DLD1 (cell line): ENCODE measurements at regions not wholly inside any gene's neighbourhood (a gene's known extent, or its start where the extent isn't known, plus 50 kb on each side); places are given as distances from the start of the nearest gene placed in this dataset.

Source experiments
- in situ Hi-C: cut with HindIII; loops from 2 replicates; pipeline ENCODE4 v1.10.0; 2017; ENCODE audit warnings: low sequenced_read_pairs

DNA sequence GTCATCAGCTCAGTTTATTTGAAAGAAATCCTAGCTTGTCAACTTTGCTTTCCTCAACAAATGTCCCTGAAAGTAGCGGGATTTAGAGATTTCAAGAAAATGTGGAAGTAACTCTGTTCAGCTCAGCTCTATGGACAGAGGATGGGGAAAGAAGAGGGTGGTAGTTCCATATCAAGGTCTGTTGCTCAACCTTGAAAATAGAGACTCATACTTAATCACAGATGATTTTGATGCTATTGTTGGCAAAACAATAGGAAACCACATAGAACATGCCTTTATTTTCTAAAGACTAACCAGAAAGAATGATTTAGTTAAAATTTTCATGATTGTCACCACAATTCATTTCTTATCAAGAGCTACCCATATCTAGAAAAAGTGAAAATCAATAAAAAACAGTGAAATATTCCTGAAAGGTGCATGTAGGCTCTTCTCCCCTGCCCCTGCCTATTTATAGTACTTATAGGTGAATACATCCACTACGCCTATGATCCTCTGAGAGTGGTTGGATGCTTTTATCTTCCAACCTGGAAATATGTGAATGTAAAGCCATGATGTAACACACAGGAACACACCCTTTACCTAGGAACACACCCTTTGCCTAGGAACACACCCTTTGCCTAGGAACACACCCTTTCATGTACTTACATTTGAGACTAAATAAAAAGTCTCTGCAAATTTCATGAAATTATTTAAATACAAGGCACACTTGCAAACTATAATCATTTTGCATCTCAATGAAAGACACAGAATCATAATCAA is 65.8 kb downstream of the ETAA1 start:
- in situ Hi-C loops: no loop called here

DNA sequence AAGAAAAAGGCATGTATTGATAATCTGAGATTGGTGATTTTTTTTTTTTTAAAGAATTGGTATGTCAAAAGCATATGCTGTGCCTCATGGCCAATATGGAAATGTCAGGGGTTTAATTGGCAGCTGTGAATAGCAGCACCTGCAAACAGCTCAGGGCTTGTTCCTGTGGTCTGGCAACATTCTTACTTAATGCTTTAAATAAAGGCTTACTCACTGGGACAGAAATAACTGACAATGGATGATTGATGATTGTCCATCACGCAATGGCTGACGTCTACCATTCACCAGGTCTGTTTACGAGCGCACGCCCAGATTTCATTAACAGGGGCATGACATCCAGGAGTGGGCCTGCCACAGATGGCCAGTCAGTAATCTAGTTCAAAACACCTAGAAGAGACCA is 66.7 kb downstream of the ETAA1 start:
- in situ Hi-C loops: no loop called here

DNA sequence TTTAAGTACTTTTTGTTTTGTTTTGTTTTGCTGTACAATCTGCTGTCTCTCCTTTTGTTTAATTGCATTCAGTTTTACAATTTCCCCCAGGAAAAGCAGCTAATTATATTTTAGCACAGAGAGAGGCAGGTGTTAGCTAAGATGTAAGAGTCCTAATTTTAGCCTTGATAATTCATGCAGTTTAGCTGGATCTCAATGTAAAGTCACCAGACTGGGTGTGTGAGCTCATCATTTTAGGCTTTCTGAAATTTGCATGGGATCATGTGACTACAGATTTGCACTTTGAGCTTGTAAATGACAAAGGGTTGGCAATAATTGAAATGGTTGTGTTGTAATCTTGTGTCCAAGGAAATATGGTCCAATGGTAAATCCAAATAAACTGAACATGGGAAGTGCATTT is 68.5 kb downstream of the ETAA1 start:
- in situ Hi-C loops: no loop called here

DNA sequence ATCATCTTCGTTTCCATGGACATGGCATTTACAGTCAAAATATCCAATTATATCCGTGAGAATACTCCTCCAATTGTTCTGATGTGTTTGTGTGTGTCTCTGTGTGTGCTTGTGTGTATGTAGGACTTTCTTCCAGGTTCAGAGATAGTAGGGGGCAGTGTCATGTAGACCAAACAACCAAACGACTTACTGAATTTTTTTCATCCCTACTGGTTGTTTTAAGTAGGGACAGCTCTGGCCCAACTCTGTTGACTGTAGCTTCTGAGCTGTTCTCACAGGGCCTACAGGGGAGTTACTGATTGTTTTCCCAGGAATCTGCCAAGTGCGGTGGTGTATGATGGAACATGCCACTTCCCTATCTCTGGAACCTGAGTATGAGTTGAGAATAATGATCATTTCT is 69.6 kb downstream of the ETAA1 start:
- in situ Hi-C loops: no loop called here

DNA sequence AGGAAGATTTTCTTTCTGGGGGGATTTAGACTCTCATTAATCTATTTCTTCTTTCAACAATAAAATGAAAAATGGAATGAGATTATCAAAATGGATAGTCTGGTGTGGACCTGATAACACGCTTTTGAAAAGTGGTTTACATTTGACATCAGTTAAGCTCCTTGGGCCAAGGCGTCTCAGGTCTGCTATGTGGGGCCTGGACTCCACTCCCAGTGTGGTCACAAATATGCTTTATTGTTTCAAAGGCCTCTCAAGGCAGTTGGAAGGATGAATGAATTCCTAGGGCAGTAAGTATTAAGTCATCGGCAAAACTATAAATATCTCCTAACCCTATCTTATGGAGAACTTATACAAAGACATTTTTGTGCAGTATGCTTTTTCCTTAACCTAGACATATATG is 74.5 kb downstream of the ETAA1 start:
- in situ Hi-C loops: no loop called here

DNA sequence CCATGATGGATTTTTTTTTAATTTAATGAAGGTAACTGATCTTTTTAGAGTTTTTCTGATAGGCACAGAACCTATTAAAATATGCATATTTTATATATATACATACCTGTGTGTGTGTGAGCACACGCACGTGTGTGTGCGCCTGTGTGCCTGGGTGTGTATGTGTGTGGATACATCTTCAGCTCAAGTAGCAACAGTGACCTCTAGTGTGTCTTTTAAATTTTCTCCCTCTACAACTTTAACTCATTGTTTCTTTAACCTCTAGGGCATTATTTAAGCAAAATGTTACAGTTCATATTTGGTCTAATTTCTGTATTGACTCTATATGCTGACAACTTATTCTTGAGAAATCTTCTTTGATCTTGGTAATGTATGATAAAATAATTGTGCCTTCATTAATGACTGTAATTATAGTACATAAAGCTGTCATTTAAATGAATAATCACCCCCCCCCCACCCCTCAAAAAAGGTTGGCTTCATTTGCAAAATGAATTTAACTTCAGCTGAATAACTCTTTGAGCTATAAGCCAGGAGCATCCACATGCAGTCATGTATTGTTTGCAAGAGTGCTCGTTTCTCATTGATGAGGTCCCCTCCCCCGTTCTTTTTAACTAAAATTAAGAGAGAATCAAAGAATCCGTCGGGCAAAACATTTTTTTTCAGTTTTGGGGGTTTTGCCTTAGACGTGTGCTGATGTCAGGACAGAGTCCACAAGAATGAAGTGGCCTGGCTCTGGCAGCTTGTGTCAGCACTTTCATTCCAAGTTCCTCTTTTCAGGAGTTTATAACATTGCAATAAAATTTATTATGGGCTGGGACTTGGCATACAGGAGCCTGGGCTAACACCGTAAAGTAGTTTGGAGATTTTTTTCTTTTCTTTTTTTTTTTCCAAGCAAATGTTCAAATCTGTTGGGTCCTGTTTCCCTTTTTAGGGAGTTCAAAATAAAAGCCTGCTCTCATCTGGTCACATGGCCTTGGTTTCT is 80.0 kb downstream of the ETAA1 start:
- in situ Hi-C loops: no loop called here

DNA sequence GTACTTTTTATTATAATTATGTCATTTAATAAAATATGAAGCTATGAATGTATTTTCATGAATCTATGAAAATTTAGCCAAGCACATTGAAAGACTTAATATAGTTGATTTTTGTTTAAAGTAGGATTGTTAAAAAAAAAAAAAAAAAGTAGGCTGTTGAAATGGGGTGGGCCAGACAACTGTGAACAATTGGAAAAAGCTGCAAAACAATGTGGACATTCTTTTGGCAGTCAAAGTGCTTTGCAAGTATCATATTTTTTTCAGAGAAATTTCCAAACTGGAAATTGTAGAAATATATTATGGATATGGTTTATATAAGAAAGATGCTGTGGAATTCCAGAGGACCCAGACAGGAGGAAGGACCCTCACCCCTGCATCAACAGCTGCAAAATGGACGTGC is 82.1 kb downstream of the ETAA1 start:
- in situ Hi-C loops: no loop called here

DNA sequence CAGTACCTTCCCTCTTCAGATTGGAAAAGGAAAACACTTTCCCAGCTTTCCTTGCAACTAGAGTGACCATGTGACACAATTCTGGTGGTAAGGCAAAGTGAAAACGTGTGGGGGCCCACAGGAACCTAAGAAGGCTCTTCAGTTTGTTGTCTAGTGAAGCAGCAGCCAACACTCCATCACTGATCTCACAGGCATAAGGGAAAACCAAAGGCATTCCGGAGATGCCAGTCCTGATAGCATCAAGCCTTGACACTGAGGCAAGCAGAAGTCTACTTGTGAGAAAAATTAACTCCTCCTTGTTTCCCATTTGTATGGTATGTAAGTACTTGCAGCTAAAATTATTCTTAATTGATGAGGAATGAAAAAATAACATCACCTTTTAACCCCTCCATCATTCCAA is 88.3 kb downstream of the ETAA1 start:
- in situ Hi-C loops: no loop called here

DNA sequence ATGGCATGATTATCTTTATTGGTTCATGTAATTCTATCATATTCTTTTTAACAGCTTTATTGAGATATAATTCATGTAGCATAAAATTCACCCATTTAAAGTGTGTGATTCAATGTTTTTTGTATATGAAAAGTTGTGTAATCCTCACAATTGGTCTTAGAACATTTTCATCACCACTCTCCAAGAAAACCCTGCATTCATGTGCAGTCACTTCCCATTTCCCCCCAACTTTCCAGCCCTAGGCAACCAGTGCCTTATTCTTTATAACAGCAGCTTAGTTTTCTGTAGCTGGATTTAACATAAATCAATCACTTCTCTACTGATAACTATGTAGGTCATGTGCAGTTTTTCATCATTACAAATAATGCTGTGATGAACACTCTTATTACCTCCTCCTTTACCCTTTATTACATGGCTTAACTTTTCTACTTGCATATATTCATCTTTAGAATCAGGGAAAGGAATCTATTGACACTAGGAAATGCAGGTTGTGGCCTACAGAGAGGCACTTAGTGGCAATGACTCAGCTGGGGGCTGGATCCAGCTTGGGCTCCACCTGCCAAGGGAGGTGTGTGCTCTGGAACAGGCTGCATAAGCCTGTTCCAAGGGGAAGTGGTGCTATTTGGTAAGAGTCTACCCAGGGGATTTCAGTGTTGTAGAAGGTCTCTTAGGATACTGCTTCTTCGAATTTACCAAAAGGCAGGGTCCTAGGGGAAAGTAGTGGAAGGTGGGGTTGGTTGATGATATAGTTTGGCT is 89.1 kb downstream of the ETAA1 start:
- in situ Hi-C loops: no loop called here

DNA sequence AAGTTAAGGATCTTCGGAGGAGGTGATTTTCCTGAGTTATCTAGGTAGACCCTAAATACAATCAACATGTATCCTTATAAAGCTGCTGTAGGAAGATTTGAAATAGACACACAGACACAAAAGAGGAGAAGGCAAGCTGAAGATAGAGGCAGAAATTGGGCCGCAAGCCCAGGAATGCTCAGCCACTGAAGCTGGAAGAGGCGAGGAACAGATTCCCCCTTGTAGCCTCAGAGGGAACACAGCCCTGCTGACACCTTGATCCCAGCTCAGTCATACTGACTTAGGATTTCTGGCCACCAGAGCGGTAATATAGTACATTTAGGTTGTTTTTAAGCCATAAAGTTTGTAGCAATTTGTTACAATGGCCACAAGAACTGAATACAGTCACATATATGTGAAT is 90.9 kb downstream of the ETAA1 start:
- in situ Hi-C loops: no loop called here

DNA sequence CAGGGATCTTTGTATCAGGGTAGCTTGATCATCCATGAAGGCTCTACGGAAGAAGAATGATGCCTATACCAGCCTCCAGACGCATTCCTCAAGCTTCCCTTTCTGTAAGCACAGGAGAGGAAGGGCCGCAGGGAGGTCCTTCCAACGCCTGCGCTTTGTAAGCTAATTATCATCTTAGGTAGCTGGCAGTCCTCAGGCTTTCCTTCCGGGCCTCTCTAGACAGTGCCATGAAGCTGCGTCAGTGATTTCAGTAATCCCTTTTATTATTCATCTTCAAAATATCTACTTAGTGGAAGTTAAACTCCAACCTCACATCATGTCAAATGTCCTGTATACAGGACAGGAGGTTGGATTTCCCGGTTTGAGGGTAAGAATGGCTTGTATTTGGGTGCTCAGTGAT is 92.3 kb downstream of the ETAA1 start:
- in situ Hi-C loops: no loop called here

DNA sequence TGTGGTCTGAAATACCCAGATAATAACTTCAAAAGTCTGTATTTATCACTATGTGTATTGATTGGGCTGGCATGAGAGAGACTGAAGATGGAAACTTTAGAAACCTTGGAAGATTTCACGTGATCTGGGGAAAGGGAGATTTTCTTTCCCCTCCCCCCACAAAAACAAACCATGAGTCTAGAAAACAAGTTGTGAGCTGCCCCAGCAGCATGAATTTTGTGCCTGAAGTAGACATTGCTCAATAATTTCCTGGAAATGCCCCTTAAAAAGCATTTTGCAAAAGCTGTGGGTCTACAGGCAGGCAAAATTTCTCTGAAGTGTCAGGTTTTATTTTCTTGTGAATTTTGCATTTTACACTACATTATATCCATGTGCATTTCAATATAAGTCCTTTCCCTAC is 101.8 kb downstream of the ETAA1 start:
- in situ Hi-C loops: no loop called here

DNA sequence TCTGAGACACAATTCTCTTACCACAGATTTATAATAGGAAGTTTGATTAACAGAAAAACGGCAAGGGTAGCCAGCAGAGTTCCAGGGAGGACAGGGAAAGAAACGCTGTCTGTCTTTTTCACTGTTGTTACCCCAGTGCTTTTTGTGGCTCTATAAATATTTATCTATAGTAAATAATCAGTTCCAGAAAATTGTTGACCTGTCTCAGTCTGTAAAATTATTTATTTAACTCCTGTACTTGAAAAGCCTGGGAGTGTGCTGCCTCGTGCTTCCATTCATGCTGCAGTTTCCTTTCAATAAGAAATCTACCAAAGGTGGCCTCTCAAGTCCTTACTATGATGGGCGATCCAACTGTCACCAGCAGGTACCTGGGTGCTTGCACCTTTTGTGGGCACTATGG is 102.9 kb downstream of the ETAA1 start:
- in situ Hi-C loops: no loop called here

DNA sequence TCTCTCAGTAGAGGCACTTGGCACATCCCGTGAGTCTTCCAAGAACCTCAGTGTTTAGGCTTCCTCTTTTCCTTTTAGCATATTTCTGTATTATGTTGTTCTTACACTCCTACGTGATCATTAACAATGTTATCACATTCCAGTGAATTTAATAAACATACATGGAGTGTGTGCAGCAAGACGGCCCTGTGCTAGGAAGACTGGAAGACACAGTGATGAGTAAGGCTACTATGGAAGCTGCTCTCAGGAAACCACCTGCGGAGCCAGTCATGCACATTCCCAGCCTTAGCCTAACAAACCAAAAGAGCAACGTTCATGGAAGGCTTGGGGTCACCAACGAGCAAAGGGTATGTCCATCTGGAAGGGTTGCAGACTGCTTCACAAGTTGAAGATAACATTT is 103.4 kb downstream of the ETAA1 start:
- in situ Hi-C loops: no loop called here

DNA sequence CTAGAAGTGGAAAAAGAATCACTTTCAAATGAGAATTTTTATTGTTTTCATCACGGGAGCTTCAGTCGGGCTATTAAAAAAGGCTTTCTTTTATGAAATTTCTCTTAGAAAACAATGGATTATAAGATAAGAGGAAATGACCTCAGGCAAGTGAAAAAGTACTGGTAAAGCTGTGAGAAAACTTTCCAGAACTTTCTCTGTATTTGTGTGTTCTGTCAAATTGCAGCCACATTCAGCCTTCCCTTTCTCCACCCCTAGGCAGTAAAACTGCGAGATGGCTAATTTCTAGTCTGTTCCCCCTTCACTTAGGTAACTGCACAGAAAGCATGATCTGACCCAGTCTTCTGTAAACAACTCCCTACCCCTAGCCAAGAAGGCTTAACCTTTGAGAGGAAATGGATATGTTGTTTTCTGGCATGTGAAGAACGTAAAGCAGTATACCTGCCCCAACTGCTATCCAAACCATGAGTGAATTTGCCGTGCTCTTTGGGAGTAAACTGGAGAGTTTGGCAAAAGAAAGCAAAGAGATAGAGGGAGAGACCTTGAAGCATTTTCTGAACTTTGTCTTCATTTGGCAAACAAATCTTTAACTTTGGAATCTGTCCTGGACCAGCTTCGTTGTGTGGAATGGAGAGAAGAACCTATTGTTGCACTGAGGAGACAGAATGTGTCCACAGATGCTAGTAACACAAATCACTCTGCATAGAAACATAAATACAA is 105.4 kb downstream of the ETAA1 start:
- in situ Hi-C loops: no loop called here

DNA sequence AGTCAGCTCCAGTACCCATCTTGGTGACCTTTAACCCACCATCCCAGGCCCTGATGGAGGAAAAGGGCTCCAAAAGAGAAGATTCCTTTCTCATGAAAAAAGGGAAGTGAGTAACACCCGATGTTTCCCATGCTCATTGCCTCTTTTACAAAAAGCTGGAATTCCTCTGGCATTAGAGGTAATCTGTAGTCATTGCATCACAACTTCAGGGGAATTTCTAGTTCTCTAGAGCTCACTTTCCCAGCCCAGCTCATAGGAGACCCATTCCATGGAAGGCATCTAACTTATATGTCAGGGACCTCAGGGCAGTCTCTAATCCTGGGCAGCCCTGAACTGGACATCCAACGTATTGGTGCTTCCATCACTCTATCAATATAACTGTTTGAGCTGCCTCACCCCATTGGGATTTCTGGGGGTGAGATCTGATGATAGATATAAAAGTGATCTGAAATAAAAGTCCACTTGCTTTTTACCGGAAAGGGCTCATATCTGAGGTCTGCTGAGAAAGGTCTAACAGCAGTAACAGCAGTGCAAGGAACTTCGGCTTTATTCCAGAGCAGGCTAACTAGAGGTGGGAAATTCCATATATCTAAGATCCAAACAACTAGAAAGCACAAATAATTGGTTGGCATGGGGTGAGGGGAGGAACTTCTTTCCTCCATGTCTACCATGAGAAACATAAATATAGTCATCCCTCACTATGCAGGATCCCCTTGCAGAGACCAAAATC is 106.1 kb downstream of the ETAA1 start:
- in situ Hi-C loops: no loop called here

DNA sequence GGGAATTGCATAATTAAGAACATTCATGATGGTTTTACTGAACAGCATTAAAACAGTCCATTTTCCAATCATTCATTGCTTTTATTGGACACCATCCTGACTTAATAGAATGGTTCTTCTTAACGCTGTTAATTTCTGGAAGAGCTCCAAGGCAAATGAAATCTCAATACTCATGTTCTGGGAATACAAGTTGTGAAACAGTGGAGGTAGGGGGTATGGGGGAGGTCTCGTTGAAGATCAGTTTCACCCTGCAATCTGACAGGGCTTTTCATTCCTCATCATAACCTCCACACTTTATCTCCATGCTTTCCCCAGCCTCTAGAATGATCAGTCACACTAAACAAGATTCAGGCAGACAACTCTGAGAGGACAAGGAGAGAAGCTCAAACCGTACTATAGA is 113.6 kb downstream of the ETAA1 start:
- in situ Hi-C loops: no loop called here

DNA sequence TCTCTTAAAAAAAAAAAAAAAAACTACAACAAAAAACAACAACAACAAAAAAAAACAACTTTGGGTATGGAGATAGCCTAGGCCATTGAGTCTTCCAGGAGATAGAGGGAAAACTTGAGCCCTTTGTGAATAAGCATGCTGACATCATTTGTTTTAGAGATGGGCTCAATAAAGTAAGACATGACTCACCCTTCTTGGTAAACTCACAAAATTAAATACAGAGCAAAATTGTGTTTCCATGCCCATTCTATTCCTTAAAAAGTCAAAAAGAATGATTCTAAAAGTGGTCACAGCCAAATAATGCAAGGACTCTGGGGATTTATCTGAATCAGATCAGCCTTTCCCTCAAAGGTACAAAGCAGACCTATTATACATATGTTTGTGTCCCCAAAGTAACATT is 117.4 kb downstream of the ETAA1 start:
- in situ Hi-C loops: no loop called here

DNA sequence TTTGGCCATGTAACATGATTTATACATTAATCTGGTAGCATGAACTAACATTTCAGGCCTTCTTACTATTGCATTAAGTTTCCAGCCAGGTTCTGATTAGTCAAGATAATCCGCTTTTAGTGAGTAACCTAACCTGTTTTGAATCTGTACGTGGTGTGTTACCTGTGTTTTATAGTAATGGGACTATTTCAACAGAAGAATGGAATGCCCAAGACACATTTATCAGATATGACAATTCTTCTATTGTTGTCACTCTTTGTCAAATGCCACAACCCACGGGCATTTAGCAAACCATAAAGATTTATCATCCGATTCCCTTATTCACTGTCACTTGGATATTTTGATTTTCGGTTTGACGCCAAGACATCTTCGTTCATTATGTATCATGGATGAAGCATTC is 117.9 kb downstream of the ETAA1 start:
- in situ Hi-C loops: no loop called here

DNA sequence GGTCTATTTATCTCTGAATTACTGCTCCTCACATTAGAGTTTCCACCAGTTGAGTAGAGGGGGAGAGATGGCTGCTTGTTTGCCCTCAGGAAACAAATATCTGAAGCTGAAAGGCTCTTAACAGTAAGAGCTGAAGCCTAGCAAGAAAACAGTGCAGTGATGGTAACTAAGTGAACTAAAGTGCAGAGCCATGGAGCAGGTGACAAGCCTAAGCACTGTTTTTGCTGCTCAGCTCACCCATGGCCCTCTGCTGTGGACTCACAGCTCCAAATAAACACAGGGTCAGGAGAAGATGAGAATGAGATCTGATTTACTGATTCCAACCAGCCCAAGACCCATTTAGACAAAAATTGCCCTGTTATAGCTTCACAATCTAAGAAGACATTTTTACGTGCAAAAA is 118.4 kb downstream of the ETAA1 start:
- in situ Hi-C loops: no loop called here
